ENCODE measurements at regions not wholly inside any gene's neighbourhood (a gene's known extent, or its start where the extent isn't known, plus 50 kb on each side); places are given as distances from the start of the nearest gene placed in this dataset.

DNA sequence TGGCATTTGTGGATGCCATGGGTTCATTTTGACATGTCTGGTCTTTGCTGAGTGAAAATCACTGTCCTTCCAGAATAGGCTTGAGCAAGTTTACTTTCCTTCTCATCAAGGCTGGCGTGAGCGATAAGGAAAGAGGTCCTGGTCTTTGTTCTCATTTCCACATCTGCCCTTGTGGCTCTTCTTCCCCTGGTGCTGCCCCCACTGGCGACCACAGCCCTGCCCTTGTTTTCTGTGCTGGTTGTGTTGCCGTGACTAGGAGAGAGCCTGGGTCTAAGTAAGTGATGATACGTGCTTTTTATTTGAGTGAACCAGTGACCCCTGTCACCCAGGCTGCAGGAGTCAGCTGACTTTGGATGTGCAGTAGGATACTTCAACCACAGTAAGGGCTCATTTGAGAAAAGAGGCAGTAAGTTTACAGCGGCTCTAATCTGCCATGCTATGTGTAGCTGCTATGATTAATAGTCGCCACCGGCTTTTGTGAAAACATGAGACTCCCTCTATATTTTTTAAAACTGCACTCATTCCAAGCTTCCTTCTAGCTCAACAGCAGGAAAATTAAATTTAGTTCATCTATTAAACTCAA is 441.7 kb downstream of the RNF144A start:
- POLR2A ChIA-PET, result no interaction called here
- no peaks in the 10 kb centered on the region for H3K79me2 ChIP-seq (ENCODE audit: insufficient read depth, low read length)
- no peak for ATAC-seq
- H3K27ac ChIP-seq (ENCODE audit: low read depth, low read length), result no peak overlapping the region
- H3K9me3 ChIP-seq (ENCODE audit: control insufficient read depth in 1 of 2, insufficient read depth in 1 of 2, low read depth in 1 of 2, low read length in 2 of 2), result no peaks in the 10 kb centered on the region
- no peaks in the 10 kb centered on the region for H3K9me2 ChIP-seq (ENCODE audit: insufficient read depth)
- no peaks in the 10 kb centered on the region for H4K20me1 ChIP-seq (ENCODE audit: insufficient read depth)
- peaks cover 16% of the 10 kb centered on the region; the same call in 1 of the 2 replicates for H3K27me3 ChIP-seq (ENCODE audit: insufficient read depth, low read length)
- H3K4me3 ChIP-seq (replicated peaks in 1 of 2; ENCODE audit: low read depth in 1 of 2, low read length in 2 of 2), result no peak overlapping the region
- no peak overlapping the region for H2AFZ ChIP-seq (ENCODE audit: low read depth, low read length, poor library complexity, severe bottlenecking)
- TF ChIP-seq CEBPB (IDR thresholded peaks at IDR 0.05; ENCODE audit: low read depth), result no peak
- TF ChIP-seq JUND (IDR thresholded peaks at IDR 0.05), result no peak
- TF ChIP-seq SIN3A (IDR thresholded peaks at IDR 0.05; ENCODE audit: low read depth), result no peak
- TF ChIP-seq TCF7L2 (IDR thresholded peaks at IDR 0.05; ENCODE audit: borderline replicate concordance, extremely low read depth, insufficient read depth, insufficient read length), result no peak
- TF ChIP-seq POLR2A (IDR thresholded peaks at IDR 0.05; ENCODE audit: borderline replicate concordance, extremely low read depth, insufficient read depth, insufficient read length), result no peak
- TF ChIP-seq ZBTB33 (IDR thresholded peaks at IDR 0.05; ENCODE audit: extremely low read depth, insufficient replicate concordance, low read length), result no peak
- H3K4me1 ChIP-seq (ENCODE audit: control insufficient read depth in 1 of 2, insufficient read depth in 2 of 2, low read length in 2 of 2), result no peaks in the 10 kb centered on the region
- H3K4me2 ChIP-seq (ENCODE audit: low read length), result no peak overlapping the region
- BruUV-seq (replicated peaks), result no TSS peak
- DNase-seq (ENCODE audit: low read depth, low spot score), result no peak
- RAD21 ChIA-PET (ENCODE audit: low non-redundant PET in 1 of 2, low total read pairs in 2 of 2, uncharacterized antibody in 2 of 2, unreplicated experiment in 2 of 2), result no interaction called here
- CTCF ChIA-PET, result no interaction called here
- no peak overlapping the region for H3K9ac ChIP-seq (ENCODE audit: low read length)
- intact Hi-C loops (cut with micrococcal nuclease), result no loop called here
- no peaks in the 10 kb centered on the region for H3K36me3 ChIP-seq (ENCODE audit: control insufficient read depth in 1 of 2, insufficient read depth in 2 of 2, low read length in 2 of 2)

- no peak overlapping the region for H2AFZ ChIP-seq (ENCODE audit: low read depth, low read length, poor library complexity, severe bottlenecking)
- POLR2A ChIA-PET, result no interaction called here
- ATAC-seq (no peak), DNase-seq (ENCODE audit: low read depth, low spot score) (no peak)
- no peaks in the 10 kb centered on the region for H3K9me3 ChIP-seq (ENCODE audit: control insufficient read depth in 1 of 2, insufficient read depth in 1 of 2, low read depth in 1 of 2, low read length in 2 of 2)
- H3K4me1 ChIP-seq (ENCODE audit: control insufficient read depth in 1 of 2, insufficient read depth in 2 of 2, low read length in 2 of 2), result no peaks in the 10 kb centered on the region
- no peaks in the 10 kb centered on the region for H3K9me2 ChIP-seq (ENCODE audit: insufficient read depth)
- CTCF ChIA-PET, result no interaction called here
- intact Hi-C loops (cut with micrococcal nuclease), result no loop called here
- H3K27me3 ChIP-seq (ENCODE audit: insufficient read depth, low read length), result 0 out of 2 replicates have a peak, but pooled peaks cover 11% of the 10 kb centered on the region
- no peak overlapping the region for H3K4me3 ChIP-seq (replicated peaks in 1 of 2; ENCODE audit: low read depth in 1 of 2, low read length in 2 of 2)
- TF ChIP-seq, protein P1, sequence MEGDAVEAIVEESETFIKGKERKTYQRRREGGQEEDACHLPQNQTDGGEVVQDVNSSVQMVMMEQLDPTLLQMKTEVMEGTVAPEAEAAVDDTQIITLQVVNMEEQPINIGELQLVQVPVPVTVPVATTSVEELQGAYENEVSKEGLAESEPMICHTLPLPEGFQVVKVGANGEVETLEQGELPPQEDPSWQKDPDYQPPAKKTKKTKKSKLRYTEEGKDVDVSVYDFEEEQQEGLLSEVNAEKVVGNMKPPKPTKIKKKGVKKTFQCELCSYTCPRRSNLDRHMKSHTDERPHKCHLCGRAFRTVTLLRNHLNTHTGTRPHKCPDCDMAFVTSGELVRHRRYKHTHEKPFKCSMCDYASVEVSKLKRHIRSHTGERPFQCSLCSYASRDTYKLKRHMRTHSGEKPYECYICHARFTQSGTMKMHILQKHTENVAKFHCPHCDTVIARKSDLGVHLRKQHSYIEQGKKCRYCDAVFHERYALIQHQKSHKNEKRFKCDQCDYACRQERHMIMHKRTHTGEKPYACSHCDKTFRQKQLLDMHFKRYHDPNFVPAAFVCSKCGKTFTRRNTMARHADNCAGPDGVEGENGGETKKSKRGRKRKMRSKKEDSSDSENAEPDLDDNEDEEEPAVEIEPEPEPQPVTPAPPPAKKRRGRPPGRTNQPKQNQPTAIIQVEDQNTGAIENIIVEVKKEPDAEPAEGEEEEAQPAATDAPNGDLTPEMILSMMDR (IDR thresholded peaks at IDR 0.05 in 2 of 3, conservative IDR thresholded peaks at IDR 0.05 in 1 of 3; ENCODE audit: borderline replicate concordance in 1 of 3, insufficient read depth in 1 of 3, low read depth in 2 of 3, low read length in 2 of 3), result 0 out of 6 replicates have a peak, but pooled peaks of 2 of the 3 experiments have one; percentile 6 to 17
- TF ChIP-seq TCF7L2 (IDR thresholded peaks at IDR 0.05; ENCODE audit: borderline replicate concordance, extremely low read depth, insufficient read depth, insufficient read length) (no peak), CEBPB (IDR thresholded peaks at IDR 0.05; ENCODE audit: low read depth) (no peak)
- BruUV-seq (replicated peaks), result no TSS peak
- RAD21 ChIA-PET (ENCODE audit: low non-redundant PET in 1 of 2, low total read pairs in 2 of 2, uncharacterized antibody in 2 of 2, unreplicated experiment in 2 of 2), result no interaction called here
- H3K36me3 ChIP-seq (ENCODE audit: control insufficient read depth in 1 of 2, insufficient read depth in 2 of 2, low read length in 2 of 2), result no peaks in the 10 kb centered on the region
- no peak overlapping the region for H3K9ac ChIP-seq (ENCODE audit: low read length)
- H3K4me2 ChIP-seq (ENCODE audit: low read length), result no peak overlapping the region
- H4K20me1 ChIP-seq (ENCODE audit: insufficient read depth), result no peaks in the 10 kb centered on the region
- no peak overlapping the region for H3K27ac ChIP-seq (ENCODE audit: low read depth, low read length)
- H3K79me2 ChIP-seq (ENCODE audit: insufficient read depth, low read length), result no peaks in the 10 kb centered on the region
These were observed 446.7 kb downstream of the RNF144A start for GRCh38 chr2:7363906-7364305.
